Right cardiac atrium (tissue), 5 donors: ENCODE measurements at regions not wholly inside any gene's neighbourhood (a gene's known extent, or its start where the extent isn't known, plus 50 kb on each side); places are given as distances from the start of the nearest gene placed in this dataset.

Experiments
- ATAC-seq, 2 donors: fragments of 200-7000 bp; cut with Tn5 transposase; one replicate each; pipeline versions ENCODE4 v1.8.0 to v1.9.1; 2020; ENCODE audit warnings: moderate library complexity in 2 of 2, mild to moderate bottlenecking in 1 of 2
- DNase-seq, 3 donors: peaks; one replicate each; pipeline ENCODE4 v3.0.0-alpha.2; 2020
- H3K27ac ChIP-seq: one replicate; pipeline ENCODE4 v1.5.1; 2013; ENCODE audit warnings: mild to moderate bottlenecking, low read length, control low read depth, moderate library complexity
- H3K27me3 ChIP-seq: one replicate; pipeline ENCODE4 v1.6.1; 2013; ENCODE audit not compliant: control insufficient read depth, insufficient read depth
- H3K4me1 ChIP-seq: one replicate; pipeline ENCODE4 v1.6.1; 2013; ENCODE audit warnings: low read length; ENCODE audit not compliant: control insufficient read depth, insufficient read depth
- H3K4me3 ChIP-seq: one replicate; pipeline ENCODE4 v1.5.1; 2013; ENCODE audit warnings: low read length, control low read depth
- H3K9me3 ChIP-seq: one replicate; pipeline ENCODE4 v1.6.1; 2013; ENCODE audit warnings: low read length; ENCODE audit not compliant: control insufficient read depth
- WGBS: extraction: QIAGEN DNeasy Blood & Tissue Kit; methylation state at CpG from one replicate; pipeline ENCODE4 v1.1.7; 2013; 5-methylcytosine and 5-hydroxymethylcytosine counted together
- intact Hi-C, 4 donors: fragments of 100-400 bp; cut with DNase I; formaldehyde crosslinking; loops; one replicate each; pipeline versions ENCODE4 v1.11.0 to v1.14.0; 2022 to 2023
- donor health status: healthy with polysubstance abuse.
- donor health status: DM: no; HTN: yes; CAD: no.
- donor health status: DM: no; HTN: no; CAD: no.
- donor health status: DM: no; HTN: yes; CAD: no; lungs with severe emphysema.
- donor health status: DM: yes; HTN: yes; CAD: no.

- intact Hi-C loops, result no loop called here
- peak; percentile 1 to 32 (median 12) for DNase-seq
- Histone ChIP-seq H3K27me3 (no peaks in the 10 kb centered on the region), H3K4me1 (no peaks in the 10 kb centered on the region), H3K27ac (no peak overlapping the region), H3K9me3 (no peaks in the 10 kb centered on the region), H3K4me3 (no peak overlapping the region)
- WGBS, result 69% methylated on average over 12 of the region's 12 CpGs
- no peak for ATAC-seq
Measured at GRCh38 chr12:34400411-34400881, 378.1 kb downstream of the ALG10 start.

- intact Hi-C loops, result no loop called here
- WGBS, result 65% methylated on average over 25 of the region's 25 CpGs
Measured at GRCh38 chr12:34400986-34401658, 378.8 kb downstream of the ALG10 start.

GRCh38 chr12:34401659-34402227 is 379.4 kb downstream of the ALG10 start:
- ATAC-seq (no peak), DNase-seq (peak; percentile 4 to 33 (median 31))
- WGBS, result 52% methylated on average over 28 of the region's 28 CpGs
- Histone ChIP-seq H3K27me3 (no peaks in the 10 kb centered on the region), H3K9me3 (no peaks in the 10 kb centered on the region), H3K4me3 (no peak overlapping the region), H3K27ac (no peak overlapping the region), H3K4me1 (no peaks in the 10 kb centered on the region)
- intact Hi-C loops, result no loop called here

More at GRCh38 chr12:34400986-34401658, 378.8 kb downstream of the ALG10 start:
- Histone ChIP-seq H3K27ac (no peak overlapping the region), H3K27me3 (no peaks in the 10 kb centered on the region), H3K4me3 (no peak overlapping the region), H3K9me3 (no peaks in the 10 kb centered on the region), H3K4me1 (no peaks in the 10 kb centered on the region)
- DNase-seq (peak in 2 of 3 donors; percentile 18 to 27), ATAC-seq (no peak)

- Histone ChIP-seq H3K4me1 (no peaks in the 10 kb centered on the region), H3K9me3 (no peaks in the 10 kb centered on the region), H3K27me3 (no peaks in the 10 kb centered on the region), H3K4me3 (no peak overlapping the region), H3K27ac (no peak overlapping the region)
- ATAC-seq (no peak), DNase-seq (peak; percentile 6 to 32 (median 20))
- 71% methylated on average over 30 of the region's 30 CpGs for WGBS
- intact Hi-C loops, result no loop called here
Measured at GRCh38 chr12:34402228-34402898, 380.1 kb downstream of the ALG10 start.

- no peak overlapping the region for H3K27ac ChIP-seq
- no peak overlapping the region for H3K4me3 ChIP-seq
- ATAC-seq, result no peak
- WGBS, result 72% methylated on average over 33 of the region's 33 CpGs
- DNase-seq, result peak in 2 of 3 donors; percentile 32 to 33
- no peaks in the 10 kb centered on the region for H3K4me1 ChIP-seq
- intact Hi-C loops, result no loop called here
- no peaks in the 10 kb centered on the region for H3K27me3 ChIP-seq
- H3K9me3 ChIP-seq, result no peaks in the 10 kb centered on the region
Measured at GRCh38 chr12:34402899-34403705, 380.8 kb downstream of the ALG10 start.

GRCh38 chr12:34403706-34404376 is 381.5 kb downstream of the ALG10 start:
- Histone ChIP-seq H3K4me3 (no peak overlapping the region), H3K9me3 (no peaks in the 10 kb centered on the region), H3K27ac (no peak overlapping the region), H3K27me3 (no peaks in the 10 kb centered on the region), H3K4me1 (no peaks in the 10 kb centered on the region)
- ATAC-seq (no peak), DNase-seq (peak in 2 of 3 donors; percentile 2 to 27)
- WGBS, result 54% methylated on average over 19 of the region's 19 CpGs
- intact Hi-C loops, result no loop called here

GRCh38 chr12:34404377-34405285 is 382.3 kb downstream of the ALG10 start:
- Histone ChIP-seq H3K4me3 (no peak overlapping the region), H3K27me3 (no peaks in the 10 kb centered on the region), H3K27ac (no peak overlapping the region), H3K4me1 (no peaks in the 10 kb centered on the region), H3K9me3 (no peaks in the 10 kb centered on the region)
- 71% methylated on average over 19 of the region's 19 CpGs for WGBS
- intact Hi-C loops, result no loop called here
- no peak for ATAC-seq
- DNase-seq, result peak in 2 of 3 donors; percentile 0 to 14

- Histone ChIP-seq H3K27ac (no peak overlapping the region), H3K4me1 (no peaks in the 10 kb centered on the region), H3K4me3 (no peak overlapping the region), H3K27me3 (no peaks in the 10 kb centered on the region), H3K9me3 (no peaks in the 10 kb centered on the region)
- intact Hi-C loops, result no loop called here
- ATAC-seq (no peak), DNase-seq (peak; percentile 4 to 32 (median 30))
- 67% methylated on average over 22 of the region's 22 CpGs for WGBS
Measured at GRCh38 chr12:34405286-34406227, 383.3 kb downstream of the ALG10 start.
